Adrenal gland (tissue), 9 donors: ENCODE measurements at regions not wholly inside any gene's neighbourhood (a gene's known extent, or its start where the extent isn't known, plus 50 kb on each side); places are given as distances from the start of the nearest gene placed in this dataset.

Experiments
- DNase-seq, 7 donors: peaks; one replicate each; pipeline ENCODE4 v3.0.0-alpha.2; 2019 to 2020
- H3K27ac ChIP-seq, 5 donors: fragments of 200-600 bp; sonication (generic) in 4 of 5; 1 replicate in 3 of 5; 2 replicates in 2 of 5; pipeline versions ENCODE4 v1.5.1 to v1.8.0; 2016 to 2020; ENCODE audit warnings: mild to moderate bottlenecking in 1 of 5
- H3K27me3 ChIP-seq: fragments of 200-600 bp; 2 replicates; pipeline ENCODE4 v1.8.0; 2021
- H3K36me3 ChIP-seq, 2 donors: fragments of 200-600 bp; replicated peaks in 1 of 2; 1 replicate in 1 of 2; 2 replicates in 1 of 2; pipeline versions ENCODE4 v1.5.1 to v1.8.0; 2018 to 2022
- H3K4me1 ChIP-seq, 2 donors: fragments of 200-600 bp; replicated peaks in 1 of 2; 1 replicate in 1 of 2; 2 replicates in 1 of 2; pipeline versions ENCODE4 v1.5.1 to v1.8.0; 2018 to 2021
- H3K4me3 ChIP-seq, 4 donors: fragments of 200-600 bp; sonication (generic) in 3 of 4; one replicate each; pipeline ENCODE4 v1.5.1; 2016 to 2018
- H3K9me3 ChIP-seq, 3 donors: fragments of 200-600 bp; sonication (generic) in 1 of 3; replicated peaks in 1 of 3; 1 replicate in 2 of 3; 2 replicates in 1 of 3; pipeline versions ENCODE4 v1.5.1 to v1.8.0; 2016 to 2021
- CTCF ChIP-seq, 6 experiments: fragments of 450-650 bp in 4 of 6; fragments of 200-600 bp in 2 of 6; sonication (generic) in 1 of 6; IDR thresholded peaks; 1 replicate in 5 of 6; 2 replicates in 1 of 6; pipeline versions ENCODE4 v1.5.1 to v1.8.0; 2016 to 2021; ENCODE audit warnings: antibody characterized with exemption in 6 of 6, mild to moderate bottlenecking in 2 of 6, moderate library complexity in 1 of 6
- POLR2A ChIP-seq, 2 donors: fragments of 450-650 bp; IDR thresholded peaks; one replicate each; pipeline ENCODE4 v1.6.1; 2017; ENCODE audit warnings: antibody characterized with exemption in 2 of 2, mild to moderate bottlenecking in 2 of 2, moderate library complexity in 1 of 2
- WGBS, 4 donors: extraction: QIAGEN DNeasy Blood & Tissue Kit in 2 of 4; methylation state at CpG; one replicate each; pipeline versions ENCODE4 v1.1.5 to v1.1.7; 2013 to 2017; 5-methylcytosine and 5-hydroxymethylcytosine counted together
- intact Hi-C, 2 donors: fragments of 100-400 bp; cut with DNase I; formaldehyde crosslinking; loops; one replicate each; pipeline versions ENCODE4 v1.14.1 to v1.15.0; 2022 to 2023
- donor health status: healthy with polysubstance abuse.
- donor health status: Bipolar disorder and iron deficiency.
- donor health status: DM: yes; HTN: yes; CAD: no.
- donor health status: DM: no; HTN: no; CAD: no.
- donor health status: DM: no; HTN: no; CAD: no.

GRCh38 chr5:60185231-60186099 lies 291.9 kb upstream of the PDE4D start:
- H3K27ac ChIP-seq: no peak overlapping the region
- no peaks in the 10 kb centered on the region for H3K4me1 ChIP-seq
- no peaks in the 10 kb centered on the region for H3K36me3 ChIP-seq
- no peaks in the 10 kb centered on the region for H3K9me3 ChIP-seq
- no peak for TF ChIP-seq CTCF (IDR thresholded peaks at IDR 0.05)
- no peak for TF ChIP-seq POLR2A (IDR thresholded peaks at IDR 0.05)
- no peak overlapping the region for H3K4me3 ChIP-seq
- intact Hi-C loops: no loop called here
- no peaks in the 10 kb centered on the region for H3K27me3 ChIP-seq
- DNase-seq: no peak
- 45 to 56% (median 53%) methylated on average over 8 of the region's 8 CpGs for WGBS, 4 donors

GRCh38 chr5:60184606-60185005 lies 291.1 kb upstream of the PDE4D start:
- no peaks in the 10 kb centered on the region for H3K9me3 ChIP-seq
- no peaks in the 10 kb centered on the region for H3K36me3 ChIP-seq
- TF ChIP-seq POLR2A (IDR thresholded peaks at IDR 0.05) (no peak), CTCF (IDR thresholded peaks at IDR 0.05) (no peak)
- H3K4me1 ChIP-seq: no peaks in the 10 kb centered on the region
- 65 to 76% (median 70%) methylated on average over 2 of the region's 2 CpGs for WGBS, 4 donors
- DNase-seq: no peak
- H3K27ac ChIP-seq: no peak overlapping the region
- no peak overlapping the region for H3K4me3 ChIP-seq
- intact Hi-C loops: no loop called here
- H3K27me3 ChIP-seq: no peaks in the 10 kb centered on the region

- TF ChIP-seq CTCF (IDR thresholded peaks at IDR 0.05) (no peak), POLR2A (IDR thresholded peaks at IDR 0.05) (no peak)
- no peak for DNase-seq
- Histone ChIP-seq H3K4me1 (no peaks in the 10 kb centered on the region), H3K9me3 (no peaks in the 10 kb centered on the region), H3K4me3 (no peak overlapping the region), H3K36me3 (no peaks in the 10 kb centered on the region), H3K27ac (no peak overlapping the region), H3K27me3 (no peaks in the 10 kb centered on the region)
- 74 to 78% (median 77%) methylated on average over 1 of the region's 1 CpG for WGBS, 4 donors
- intact Hi-C loops: no loop called here
Observed at GRCh38 chr5:60183881-60184280, 290.4 kb upstream of the PDE4D start.

- Histone ChIP-seq H3K27me3 (no peaks in the 10 kb centered on the region), H3K27ac (no peak overlapping the region), H3K4me3 (no peak overlapping the region), H3K9me3 (no peaks in the 10 kb centered on the region), H3K4me1 (no peaks in the 10 kb centered on the region), H3K36me3 (no peaks in the 10 kb centered on the region)
- DNase-seq: no peak
- no peak for TF ChIP-seq POLR2A (IDR thresholded peaks at IDR 0.05)
- TF ChIP-seq CTCF (IDR thresholded peaks at IDR 0.05): no peak
- 22 to 57% (median 41%) methylated on average over 1 of the region's 1 CpG for WGBS, 4 donors
- intact Hi-C loops: no loop called here
Observed at GRCh38 chr5:60178101-60178500, 284.6 kb upstream of the PDE4D start.
